ENCODE measurements at regions not wholly inside any gene's neighbourhood (a gene's known extent, or its start where the extent isn't known, plus 50 kb on each side); places are given as distances from the start of the nearest gene placed in this dataset.
"Not testable (repeated sequence)": the region's sequence is repeated elsewhere in the genome, so short reads cannot be mapped to it uniquely, and the experiment has no call there.

DNA sequence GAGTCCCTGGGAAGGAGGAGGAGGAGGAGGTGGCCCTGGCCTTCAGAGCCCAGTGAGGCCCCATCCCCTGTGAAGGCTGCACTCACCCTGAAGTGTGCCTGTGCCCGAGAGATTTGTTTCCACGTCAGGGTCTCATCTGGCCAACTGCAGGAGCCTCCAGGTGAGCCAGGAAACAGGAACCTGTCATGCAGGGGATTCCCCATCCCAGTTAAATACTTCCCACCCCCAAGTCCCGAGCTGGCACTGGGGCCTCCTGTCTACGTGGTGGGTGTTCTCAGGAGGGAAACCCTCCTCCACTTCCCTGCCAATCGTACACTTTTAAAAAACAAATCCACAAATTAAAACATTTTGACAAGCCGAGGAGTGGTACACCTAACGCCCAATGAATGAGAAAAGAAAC, 50.9 kb upstream of the SFSWAP start:
- DNase-seq (ENCODE audit: low spot score); in situ Hi-C loops (cut with MboI; ENCODE audit: low sequenced_read_pairs, unreplicated experiment): not testable (repeated sequence)

DNA sequence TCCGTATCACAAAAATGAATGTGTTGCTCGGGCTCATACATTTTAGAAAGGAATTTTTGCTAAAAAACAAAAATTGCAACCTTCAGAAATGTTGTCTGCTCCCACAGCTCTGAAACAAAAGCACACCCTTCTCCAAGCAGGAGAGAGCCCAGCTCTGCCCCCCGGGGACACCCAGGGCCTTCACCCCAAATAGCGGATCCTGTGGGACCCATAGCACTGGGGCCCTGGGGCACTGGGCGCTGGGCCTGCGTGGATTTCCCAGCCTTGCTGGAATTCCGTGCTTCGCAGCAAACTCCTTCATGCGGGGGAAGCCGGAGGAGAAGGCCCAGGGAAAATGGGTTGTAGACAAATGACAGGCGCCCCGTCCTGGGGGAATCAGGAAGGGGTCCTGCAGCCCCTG, 50.5 kb upstream of the SFSWAP start:
- DNase-seq (ENCODE audit: low spot score): not testable (repeated sequence)

More for the DNA sequence above, 50.5 kb upstream of the SFSWAP start:
- in situ Hi-C loops (cut with MboI; ENCODE audit: low sequenced_read_pairs, unreplicated experiment): not testable (repeated sequence)

All from GM13976 (cell line).